GM23338 (cell line): ENCODE measurements at regions not wholly inside any gene's neighbourhood (a gene's known extent, or its start where the extent isn't known, plus 50 kb on each side); places are given as distances from the start of the nearest gene placed in this dataset.

Experiments
- ATAC-seq: fragments of 200-7000 bp; cut with Tn5 transposase; 3 replicates; pipeline ENCODE4 v1.9.1; 2020
- DNase-seq: peaks from one replicate; pipeline ENCODE4 v3.0.0-alpha.2; 2015; ENCODE audit warnings: low spot score
- H2AFZ ChIP-seq: fragments of 200-600 bp; sonication (generic); 2 replicates; pipeline ENCODE4 v1.8.0; 2016; ENCODE audit warnings: antibody characterized with exemption, mild to moderate bottlenecking, moderate library complexity
- H3F3A ChIP-seq: fragments of 200-600 bp; sonication (generic); replicated peaks from 2 replicates; pipeline ENCODE4 v1.8.0; 2017; ENCODE audit warnings: antibody characterized with exemption, mixed run types, low read depth
- H3K27ac ChIP-seq: fragments of 200-600 bp; sonication (generic); 2 replicates; pipeline ENCODE4 v1.6.1; 2016; ENCODE audit warnings: low read depth
- H3K27me3 ChIP-seq: fragments of 200-600 bp; sonication (generic); 2 replicates; pipeline ENCODE4 v1.8.0; 2016; ENCODE audit warnings: mild to moderate bottlenecking, mixed run types, moderate library complexity; ENCODE audit not compliant: insufficient read depth
- H3K36me3 ChIP-seq: fragments of 200-600 bp; sonication (generic); 2 replicates; pipeline ENCODE4 v1.8.0; 2016; ENCODE audit warnings: mild to moderate bottlenecking; ENCODE audit not compliant: insufficient read depth
- H3K4me1 ChIP-seq: fragments of 200-600 bp; sonication (generic); 2 replicates; pipeline ENCODE4 v1.8.0; 2016; ENCODE audit warnings: mild to moderate bottlenecking, moderate library complexity; ENCODE audit not compliant: insufficient read depth
- H3K4me2 ChIP-seq: fragments of 200-600 bp; sonication (generic); 2 replicates; pipeline ENCODE4 v1.7.1; 2017; ENCODE audit warnings: mixed run types
- H3K4me3 ChIP-seq: fragments of 200-600 bp; sonication (generic); 2 replicates; pipeline ENCODE4 v1.6.1; 2016; ENCODE audit warnings: mixed run types
- H3K79me2 ChIP-seq: fragments of 200-600 bp; sonication (generic); replicated peaks from 2 replicates; pipeline ENCODE4 v1.8.0; 2017; ENCODE audit warnings: mild to moderate bottlenecking; ENCODE audit not compliant: insufficient read depth
- H3K9me2 ChIP-seq: fragments of 200-600 bp; sonication (generic); 2 replicates; pipeline ENCODE4 v1.8.0; 2017; ENCODE audit not compliant: insufficient read depth
- H4K20me1 ChIP-seq: fragments of 200-600 bp; sonication (generic); replicated peaks from 2 replicates; pipeline ENCODE4 v1.8.0; 2017; ENCODE audit warnings: mild to moderate bottlenecking; ENCODE audit not compliant: insufficient read depth
- H3K27ac Mint-ChIP-seq: 2 replicates; pipeline ENCODE4 v1.8.0; 2020; ENCODE audit warnings: inconsistent platforms, mild to moderate bottlenecking, moderate library complexity, mixed read lengths
- H3K27me3 Mint-ChIP-seq: 3 replicates; pipeline ENCODE4 v1.8.0; 2022; ENCODE audit warnings: low read depth, mild to moderate bottlenecking, moderate library complexity, mixed read lengths, inconsistent platforms; ENCODE audit not compliant: insufficient read depth, poor library complexity
- H3K36me3 Mint-ChIP-seq: 3 replicates; pipeline ENCODE4 v1.8.0; 2021; ENCODE audit warnings: low read depth, mild to moderate bottlenecking, inconsistent platforms, moderate library complexity, mixed read lengths
- H3K4me1 Mint-ChIP-seq: 3 replicates; pipeline ENCODE4 v1.8.0; 2020; ENCODE audit warnings: mild to moderate bottlenecking, inconsistent platforms, mixed read lengths
- H3K4me3 Mint-ChIP-seq: 3 replicates; pipeline ENCODE4 v1.8.0; 2021; ENCODE audit warnings: moderate library complexity, mild to moderate bottlenecking, inconsistent platforms, mixed read lengths
- H3K9me3 Mint-ChIP-seq: 3 replicates; pipeline ENCODE4 v1.8.0; 2020; ENCODE audit warnings: moderate library complexity, mild to moderate bottlenecking, inconsistent platforms, mixed read lengths
- CREB1 ChIP-seq: fragments of 250-450 bp; sonication (Bioruptor Pico); IDR thresholded peaks from 2 replicates; pipeline ENCODE4 v1.5.0; 2020; ENCODE audit warnings: low read depth, mild to moderate bottlenecking, moderate library complexity
- JUNB ChIP-seq: IDR thresholded peaks from one replicate; pipeline ENCODE4 v1.6.1; 2016; ENCODE audit warnings: antibody characterized with exemption; ENCODE audit not compliant: unreplicated experiment
- STAT1 ChIP-seq: IDR thresholded peaks from one replicate; pipeline ENCODE4 v1.6.1; 2016; ENCODE audit warnings: antibody characterized with exemption; ENCODE audit not compliant: unreplicated experiment
- ZNF114 ChIP-seq: fragments of 250-450 bp; sonication (Bioruptor Pico); IDR thresholded peaks from 2 replicates; pipeline ENCODE4 v1.5.0; 2020; ENCODE audit warnings: mild to moderate bottlenecking, moderate library complexity
- ZNF331 ChIP-seq: fragments of 250-450 bp; sonication (Bioruptor Pico); IDR thresholded peaks from 2 replicates; pipeline ENCODE4 v1.5.0; 2020; ENCODE audit warnings: low read depth, mild to moderate bottlenecking, moderate library complexity
- TF ChIP-seq, protein P1 (sequence below): IDR thresholded peaks from one replicate; pipeline ENCODE4 v1.6.1; 2018; ENCODE audit warnings: antibody characterized with exemption; ENCODE audit not compliant: unreplicated experiment
- TF ChIP-seq, protein P2 (sequence below), 2 experiments: fragments of 200-600 bp in 1 of 2; sonication (generic) in 1 of 2; conservative IDR thresholded peaks; 2 replicates each; pipeline versions ENCODE4 v1.5.1 to v1.6.1; 2016 to 2017; ENCODE audit warnings: antibody characterized with exemption in 2 of 2, low read depth in 2 of 2, mild to moderate bottlenecking in 2 of 2, moderate library complexity in 1 of 2
- TF ChIP-seq, protein P3 (sequence below): fragments of 250-450 bp; sonication (Bioruptor Pico); IDR thresholded peaks from 2 replicates; pipeline ENCODE4 v1.5.0; 2020; ENCODE audit warnings: mild to moderate bottlenecking, moderate library complexity

DNA sequence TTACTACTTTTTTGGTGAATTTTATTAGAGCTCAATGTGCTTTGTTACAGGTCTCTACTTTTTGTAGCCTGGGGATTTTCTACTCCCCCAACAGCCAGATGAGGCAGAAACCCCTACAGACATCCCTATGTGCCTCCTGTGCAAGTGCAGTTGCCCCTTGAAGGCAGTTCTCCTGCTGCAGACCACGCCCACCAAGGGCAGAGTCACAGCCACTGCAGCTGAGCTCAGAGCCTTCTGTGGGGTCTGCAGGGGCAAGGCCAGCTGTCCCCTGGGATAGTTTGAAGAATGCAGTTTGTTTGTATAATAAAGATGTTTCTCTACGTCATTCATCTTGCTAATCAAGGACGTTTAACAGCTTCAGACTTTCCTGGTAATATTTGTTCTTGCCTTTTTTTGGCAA, 76.8 kb downstream of the NPAP1 start:
- peaks cover 5% of the 10 kb centered on the region for H3K27me3 Mint-ChIP-seq
- DNase-seq, result peak; percentile 52
- H3K9me2 ChIP-seq, result no peaks in the 10 kb centered on the region
- H3K27ac ChIP-seq, result no peak overlapping the region
- peaks cover 51% of the 10 kb centered on the region for H3K9me3 Mint-ChIP-seq
- H3K36me3 Mint-ChIP-seq, result peaks cover 16% of the 10 kb centered on the region; the same call in 2 of the 3 replicates
- H3F3A ChIP-seq, result no peaks in the 10 kb centered on the region
- H3K79me2 ChIP-seq, result no peaks in the 10 kb centered on the region
- H3K4me1 ChIP-seq, result peaks cover 40% of the 10 kb centered on the region
- no peak overlapping the region for H3K4me3 Mint-ChIP-seq
- ATAC-seq, result peak; percentile 91
- H3K4me3 ChIP-seq, result no peak overlapping the region
- H3K27me3 ChIP-seq, result no peaks in the 10 kb centered on the region
- H3K4me1 Mint-ChIP-seq, result peaks cover 17% of the 10 kb centered on the region
- no peak overlapping the region for H3K27ac Mint-ChIP-seq
- no peaks in the 10 kb centered on the region for H3K36me3 ChIP-seq
- no peak overlapping the region for H2AFZ ChIP-seq
- H3K4me2 ChIP-seq, result no peak overlapping the region
- TF ChIP-seq JUNB (no peak), CREB1 (CRISPR knock-in tag) (no peak), STAT1 (no peak), ZNF331 (CRISPR knock-in tag) (no peak)
- H4K20me1 ChIP-seq, result no peaks in the 10 kb centered on the region

DNA sequence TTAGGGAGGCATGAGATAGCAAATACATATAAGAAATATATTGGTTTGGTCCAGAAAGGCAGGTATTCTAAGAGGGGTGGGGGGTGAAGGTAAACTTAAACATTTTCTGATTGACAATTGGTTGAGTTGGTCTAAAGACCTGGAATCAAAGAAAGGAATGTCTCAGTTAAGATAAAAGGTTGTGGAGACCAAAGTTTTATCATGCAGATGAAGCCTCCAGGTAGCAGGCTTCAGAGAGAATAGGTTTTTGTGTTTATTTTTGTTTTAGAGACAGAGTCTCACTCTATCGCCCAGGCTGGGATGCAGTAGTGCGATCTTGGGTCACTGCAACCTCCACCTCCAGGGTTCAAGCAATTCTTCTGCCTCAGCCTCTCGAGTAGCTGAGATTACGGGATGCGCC, 80.5 kb downstream of the NPAP1 start:
- Histone ChIP-seq H3K79me2 (no peaks in the 10 kb centered on the region), H3F3A (no peaks in the 10 kb centered on the region), H4K20me1 (no peaks in the 10 kb centered on the region), H3K4me3 (0 out of 2 replicates have a peak overlapping the region, but pooled peaks have one; percentile 28), H3K9me2 (no peaks in the 10 kb centered on the region), H3K36me3 (no peaks in the 10 kb centered on the region), H3K4me2 (peak overlapping the region; percentile 35), H2AFZ (no peak overlapping the region), H3K4me1 (peaks cover 40% of the 10 kb centered on the region), H3K27me3 (no peaks in the 10 kb centered on the region), H3K27ac (no peak overlapping the region)
- no peak overlapping the region for H3K27ac Mint-ChIP-seq
- no peaks in the 10 kb centered on the region for H3K36me3 Mint-ChIP-seq
- H3K27me3 Mint-ChIP-seq, result no peaks in the 10 kb centered on the region
- DNase-seq (peak; percentile 61), ATAC-seq (peak; percentile 83)
- no peak overlapping the region for H3K4me3 Mint-ChIP-seq
- no peak for TF ChIP-seq STAT1
- TF ChIP-seq, protein P1, sequence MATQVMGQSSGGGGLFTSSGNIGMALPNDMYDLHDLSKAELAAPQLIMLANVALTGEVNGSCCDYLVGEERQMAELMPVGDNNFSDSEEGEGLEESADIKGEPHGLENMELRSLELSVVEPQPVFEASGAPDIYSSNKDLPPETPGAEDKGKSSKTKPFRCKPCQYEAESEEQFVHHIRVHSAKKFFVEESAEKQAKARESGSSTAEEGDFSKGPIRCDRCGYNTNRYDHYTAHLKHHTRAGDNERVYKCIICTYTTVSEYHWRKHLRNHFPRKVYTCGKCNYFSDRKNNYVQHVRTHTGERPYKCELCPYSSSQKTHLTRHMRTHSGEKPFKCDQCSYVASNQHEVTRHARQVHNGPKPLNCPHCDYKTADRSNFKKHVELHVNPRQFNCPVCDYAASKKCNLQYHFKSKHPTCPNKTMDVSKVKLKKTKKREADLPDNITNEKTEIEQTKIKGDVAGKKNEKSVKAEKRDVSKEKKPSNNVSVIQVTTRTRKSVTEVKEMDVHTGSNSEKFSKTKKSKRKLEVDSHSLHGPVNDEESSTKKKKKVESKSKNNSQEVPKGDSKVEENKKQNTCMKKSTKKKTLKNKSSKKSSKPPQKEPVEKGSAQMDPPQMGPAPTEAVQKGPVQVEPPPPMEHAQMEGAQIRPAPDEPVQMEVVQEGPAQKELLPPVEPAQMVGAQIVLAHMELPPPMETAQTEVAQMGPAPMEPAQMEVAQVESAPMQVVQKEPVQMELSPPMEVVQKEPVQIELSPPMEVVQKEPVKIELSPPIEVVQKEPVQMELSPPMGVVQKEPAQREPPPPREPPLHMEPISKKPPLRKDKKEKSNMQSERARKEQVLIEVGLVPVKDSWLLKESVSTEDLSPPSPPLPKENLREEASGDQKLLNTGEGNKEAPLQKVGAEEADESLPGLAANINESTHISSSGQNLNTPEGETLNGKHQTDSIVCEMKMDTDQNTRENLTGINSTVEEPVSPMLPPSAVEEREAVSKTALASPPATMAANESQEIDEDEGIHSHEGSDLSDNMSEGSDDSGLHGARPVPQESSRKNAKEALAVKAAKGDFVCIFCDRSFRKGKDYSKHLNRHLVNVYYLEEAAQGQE, result no peak
- no peak for TF ChIP-seq ZNF114 (CRISPR knock-in tag)
- no peak for TF ChIP-seq ZNF331 (CRISPR knock-in tag)
- TF ChIP-seq, protein P2, sequence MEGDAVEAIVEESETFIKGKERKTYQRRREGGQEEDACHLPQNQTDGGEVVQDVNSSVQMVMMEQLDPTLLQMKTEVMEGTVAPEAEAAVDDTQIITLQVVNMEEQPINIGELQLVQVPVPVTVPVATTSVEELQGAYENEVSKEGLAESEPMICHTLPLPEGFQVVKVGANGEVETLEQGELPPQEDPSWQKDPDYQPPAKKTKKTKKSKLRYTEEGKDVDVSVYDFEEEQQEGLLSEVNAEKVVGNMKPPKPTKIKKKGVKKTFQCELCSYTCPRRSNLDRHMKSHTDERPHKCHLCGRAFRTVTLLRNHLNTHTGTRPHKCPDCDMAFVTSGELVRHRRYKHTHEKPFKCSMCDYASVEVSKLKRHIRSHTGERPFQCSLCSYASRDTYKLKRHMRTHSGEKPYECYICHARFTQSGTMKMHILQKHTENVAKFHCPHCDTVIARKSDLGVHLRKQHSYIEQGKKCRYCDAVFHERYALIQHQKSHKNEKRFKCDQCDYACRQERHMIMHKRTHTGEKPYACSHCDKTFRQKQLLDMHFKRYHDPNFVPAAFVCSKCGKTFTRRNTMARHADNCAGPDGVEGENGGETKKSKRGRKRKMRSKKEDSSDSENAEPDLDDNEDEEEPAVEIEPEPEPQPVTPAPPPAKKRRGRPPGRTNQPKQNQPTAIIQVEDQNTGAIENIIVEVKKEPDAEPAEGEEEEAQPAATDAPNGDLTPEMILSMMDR (conservative IDR thresholded peaks at IDR 0.05; ENCODE audit: low read depth in 2 of 2), result no peak
- TF ChIP-seq, protein P3, sequence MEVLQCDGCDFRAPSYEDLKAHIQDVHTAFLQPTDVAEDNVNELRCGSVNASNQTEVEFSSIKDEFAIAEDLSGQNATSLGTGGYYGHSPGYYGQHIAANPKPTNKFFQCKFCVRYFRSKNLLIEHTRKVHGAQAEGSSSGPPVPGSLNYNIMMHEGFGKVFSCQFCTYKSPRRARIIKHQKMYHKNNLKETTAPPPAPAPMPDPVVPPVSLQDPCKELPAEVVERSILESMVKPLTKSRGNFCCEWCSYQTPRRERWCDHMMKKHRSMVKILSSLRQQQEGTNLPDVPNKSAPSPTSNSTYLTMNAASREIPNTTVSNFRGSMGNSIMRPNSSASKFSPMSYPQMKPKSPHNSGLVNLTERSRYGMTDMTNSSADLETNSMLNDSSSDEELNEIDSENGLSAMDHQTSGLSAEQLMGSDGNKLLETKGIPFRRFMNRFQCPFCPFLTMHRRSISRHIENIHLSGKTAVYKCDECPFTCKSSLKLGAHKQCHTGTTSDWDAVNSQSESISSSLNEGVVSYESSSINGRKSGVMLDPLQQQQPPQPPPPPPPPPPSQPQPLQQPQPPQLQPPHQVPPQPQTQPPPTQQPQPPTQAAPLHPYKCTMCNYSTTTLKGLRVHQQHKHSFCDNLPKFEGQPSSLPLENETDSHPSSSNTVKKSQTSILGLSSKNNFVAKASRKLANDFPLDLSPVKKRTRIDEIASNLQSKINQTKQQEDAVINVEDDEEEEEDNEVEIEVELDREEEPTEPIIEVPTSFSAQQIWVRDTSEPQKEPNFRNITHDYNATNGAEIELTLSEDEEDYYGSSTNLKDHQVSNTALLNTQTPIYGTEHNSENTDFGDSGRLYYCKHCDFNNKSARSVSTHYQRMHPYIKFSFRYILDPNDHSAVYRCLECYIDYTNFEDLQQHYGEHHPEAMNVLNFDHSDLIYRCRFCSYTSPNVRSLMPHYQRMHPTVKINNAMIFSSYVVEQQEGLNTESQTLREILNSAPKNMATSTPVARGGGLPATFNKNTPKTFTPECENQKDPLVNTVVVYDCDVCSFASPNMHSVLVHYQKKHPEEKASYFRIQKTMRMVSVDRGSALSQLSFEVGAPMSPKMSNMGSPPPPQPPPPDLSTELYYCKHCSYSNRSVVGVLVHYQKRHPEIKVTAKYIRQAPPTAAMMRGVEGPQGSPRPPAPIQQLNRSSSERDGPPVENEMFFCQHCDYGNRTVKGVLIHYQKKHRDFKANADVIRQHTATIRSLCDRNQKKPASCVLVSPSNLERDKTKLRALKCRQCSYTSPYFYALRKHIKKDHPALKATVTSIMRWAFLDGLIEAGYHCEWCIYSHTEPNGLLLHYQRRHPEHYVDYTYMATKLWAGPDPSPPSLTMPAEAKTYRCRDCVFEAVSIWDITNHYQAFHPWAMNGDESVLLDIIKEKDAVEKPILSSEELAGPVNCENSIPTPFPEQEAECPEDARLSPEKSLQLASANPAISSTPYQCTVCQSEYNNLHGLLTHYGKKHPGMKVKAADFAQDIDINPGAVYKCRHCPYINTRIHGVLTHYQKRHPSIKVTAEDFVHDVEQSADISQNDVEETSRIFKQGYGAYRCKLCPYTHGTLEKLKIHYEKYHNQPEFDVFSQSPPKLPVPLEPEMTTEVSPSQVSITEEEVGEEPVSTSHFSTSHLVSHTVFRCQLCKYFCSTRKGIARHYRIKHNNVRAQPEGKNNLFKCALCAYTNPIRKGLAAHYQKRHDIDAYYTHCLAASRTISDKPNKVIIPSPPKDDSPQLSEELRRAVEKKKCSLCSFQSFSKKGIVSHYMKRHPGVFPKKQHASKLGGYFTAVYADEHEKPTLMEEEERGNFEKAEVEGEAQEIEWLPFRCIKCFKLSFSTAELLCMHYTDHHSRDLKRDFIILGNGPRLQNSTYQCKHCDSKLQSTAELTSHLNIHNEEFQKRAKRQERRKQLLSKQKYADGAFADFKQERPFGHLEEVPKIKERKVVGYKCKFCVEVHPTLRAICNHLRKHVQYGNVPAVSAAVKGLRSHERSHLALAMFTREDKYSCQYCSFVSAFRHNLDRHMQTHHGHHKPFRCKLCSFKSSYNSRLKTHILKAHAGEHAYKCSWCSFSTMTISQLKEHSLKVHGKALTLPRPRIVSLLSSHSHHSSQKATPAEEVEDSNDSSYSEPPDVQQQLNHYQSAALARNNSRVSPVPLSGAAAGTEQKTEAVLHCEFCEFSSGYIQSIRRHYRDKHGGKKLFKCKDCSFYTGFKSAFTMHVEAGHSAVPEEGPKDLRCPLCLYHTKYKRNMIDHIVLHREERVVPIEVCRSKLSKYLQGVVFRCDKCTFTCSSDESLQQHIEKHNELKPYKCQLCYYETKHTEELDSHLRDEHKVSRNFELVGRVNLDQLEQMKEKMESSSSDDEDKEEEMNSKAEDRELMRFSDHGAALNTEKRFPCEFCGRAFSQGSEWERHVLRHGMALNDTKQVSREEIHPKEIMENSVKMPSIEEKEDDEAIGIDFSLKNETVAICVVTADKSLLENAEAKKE (CRISPR knock-in tag), result no peak
- H3K9me3 Mint-ChIP-seq, result peaks cover 35% of the 10 kb centered on the region
- peaks cover 17% of the 10 kb centered on the region for H3K4me1 Mint-ChIP-seq
